HepG2 (cell line): ENCODE measurements at regions not wholly inside any gene's neighbourhood (a gene's known extent, or its start where the extent isn't known, plus 50 kb on each side); places are given as distances from the start of the nearest gene placed in this dataset.

Experiments
- BRCA1 ChIP-seq: sonication (generic); formaldehyde crosslinking; IDR thresholded peaks from 2 replicates; pipeline ENCODE4 v1.4.0; 2020; ENCODE audit warnings: missing genetic modification reagents
- MXD1 ChIP-seq: sonication (generic); formaldehyde crosslinking; IDR thresholded peaks from 2 replicates; pipeline ENCODE4 v1.4.0; 2020; ENCODE audit warnings: mild to moderate bottlenecking, missing genetic modification reagents
- RBM39 ChIP-seq: fragments of 200-400 bp; formaldehyde crosslinking; IDR thresholded peaks from one replicate; pipeline ENCODE4 v1.6.1; 2018; ENCODE audit warnings: antibody characterized with exemption, mild to moderate bottlenecking, low read depth, low read length; ENCODE audit not compliant: poor library complexity, severe bottlenecking
- ZMYM3 ChIP-seq: sonication (generic); formaldehyde crosslinking; IDR thresholded peaks from 2 replicates; pipeline ENCODE4 v1.5.1; 2020; ENCODE audit warnings: mild to moderate bottlenecking, missing genetic modification reagents

- no peak for TF ChIP-seq MXD1 (CRISPR knock-in tag)
- TF ChIP-seq RBM39: no peak
- TF ChIP-seq BRCA1 (CRISPR knock-in tag): no peak
- TF ChIP-seq ZMYM3 (CRISPR knock-in tag): no peak
Measured at GRCh38 chr4:137722910-137723309, 190.6 kb upstream of the PCDH18 start.
